ENCODE measurements at regions not wholly inside any gene's neighbourhood (a gene's known extent, or its start where the extent isn't known, plus 50 kb on each side); places are given as distances from the start of the nearest gene placed in this dataset.

DNA sequence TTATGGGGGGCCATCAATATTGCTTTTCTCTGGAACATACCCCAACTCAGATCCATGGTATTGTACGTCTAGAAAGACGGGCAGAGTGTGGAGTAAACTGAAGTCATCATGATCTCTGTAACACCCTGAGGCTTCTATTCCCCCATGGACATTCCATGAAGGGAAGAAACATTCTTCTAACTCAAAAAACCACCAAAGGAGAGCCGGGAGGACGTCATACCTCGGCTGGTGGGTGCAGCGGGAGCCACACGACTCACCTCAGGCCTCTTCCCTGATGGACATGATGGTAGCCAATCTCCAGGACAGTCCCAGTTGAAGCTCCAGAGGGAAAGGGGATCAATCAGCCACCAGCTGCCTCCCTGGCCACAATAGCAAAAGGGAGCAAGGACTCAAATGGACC lies 127.3 kb downstream of the MREG start:
- TF ChIP-seq, protein P1, sequence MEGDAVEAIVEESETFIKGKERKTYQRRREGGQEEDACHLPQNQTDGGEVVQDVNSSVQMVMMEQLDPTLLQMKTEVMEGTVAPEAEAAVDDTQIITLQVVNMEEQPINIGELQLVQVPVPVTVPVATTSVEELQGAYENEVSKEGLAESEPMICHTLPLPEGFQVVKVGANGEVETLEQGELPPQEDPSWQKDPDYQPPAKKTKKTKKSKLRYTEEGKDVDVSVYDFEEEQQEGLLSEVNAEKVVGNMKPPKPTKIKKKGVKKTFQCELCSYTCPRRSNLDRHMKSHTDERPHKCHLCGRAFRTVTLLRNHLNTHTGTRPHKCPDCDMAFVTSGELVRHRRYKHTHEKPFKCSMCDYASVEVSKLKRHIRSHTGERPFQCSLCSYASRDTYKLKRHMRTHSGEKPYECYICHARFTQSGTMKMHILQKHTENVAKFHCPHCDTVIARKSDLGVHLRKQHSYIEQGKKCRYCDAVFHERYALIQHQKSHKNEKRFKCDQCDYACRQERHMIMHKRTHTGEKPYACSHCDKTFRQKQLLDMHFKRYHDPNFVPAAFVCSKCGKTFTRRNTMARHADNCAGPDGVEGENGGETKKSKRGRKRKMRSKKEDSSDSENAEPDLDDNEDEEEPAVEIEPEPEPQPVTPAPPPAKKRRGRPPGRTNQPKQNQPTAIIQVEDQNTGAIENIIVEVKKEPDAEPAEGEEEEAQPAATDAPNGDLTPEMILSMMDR (IDR thresholded peaks at IDR 0.05; ENCODE audit: poor library complexity, severe bottlenecking): no peak
- no peak for TF ChIP-seq POLR2AphosphoS5 (IDR thresholded peaks at IDR 0.05)
- TF ChIP-seq MXI1 (conservative IDR thresholded peaks at IDR 0.05; ENCODE audit: poor library complexity, severe bottlenecking): no peak
- TF ChIP-seq, protein P2, sequence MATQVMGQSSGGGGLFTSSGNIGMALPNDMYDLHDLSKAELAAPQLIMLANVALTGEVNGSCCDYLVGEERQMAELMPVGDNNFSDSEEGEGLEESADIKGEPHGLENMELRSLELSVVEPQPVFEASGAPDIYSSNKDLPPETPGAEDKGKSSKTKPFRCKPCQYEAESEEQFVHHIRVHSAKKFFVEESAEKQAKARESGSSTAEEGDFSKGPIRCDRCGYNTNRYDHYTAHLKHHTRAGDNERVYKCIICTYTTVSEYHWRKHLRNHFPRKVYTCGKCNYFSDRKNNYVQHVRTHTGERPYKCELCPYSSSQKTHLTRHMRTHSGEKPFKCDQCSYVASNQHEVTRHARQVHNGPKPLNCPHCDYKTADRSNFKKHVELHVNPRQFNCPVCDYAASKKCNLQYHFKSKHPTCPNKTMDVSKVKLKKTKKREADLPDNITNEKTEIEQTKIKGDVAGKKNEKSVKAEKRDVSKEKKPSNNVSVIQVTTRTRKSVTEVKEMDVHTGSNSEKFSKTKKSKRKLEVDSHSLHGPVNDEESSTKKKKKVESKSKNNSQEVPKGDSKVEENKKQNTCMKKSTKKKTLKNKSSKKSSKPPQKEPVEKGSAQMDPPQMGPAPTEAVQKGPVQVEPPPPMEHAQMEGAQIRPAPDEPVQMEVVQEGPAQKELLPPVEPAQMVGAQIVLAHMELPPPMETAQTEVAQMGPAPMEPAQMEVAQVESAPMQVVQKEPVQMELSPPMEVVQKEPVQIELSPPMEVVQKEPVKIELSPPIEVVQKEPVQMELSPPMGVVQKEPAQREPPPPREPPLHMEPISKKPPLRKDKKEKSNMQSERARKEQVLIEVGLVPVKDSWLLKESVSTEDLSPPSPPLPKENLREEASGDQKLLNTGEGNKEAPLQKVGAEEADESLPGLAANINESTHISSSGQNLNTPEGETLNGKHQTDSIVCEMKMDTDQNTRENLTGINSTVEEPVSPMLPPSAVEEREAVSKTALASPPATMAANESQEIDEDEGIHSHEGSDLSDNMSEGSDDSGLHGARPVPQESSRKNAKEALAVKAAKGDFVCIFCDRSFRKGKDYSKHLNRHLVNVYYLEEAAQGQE (IDR thresholded peaks at IDR 0.05; ENCODE audit: borderline replicate concordance): no peak
- TF ChIP-seq EZH2 (IDR thresholded peaks at IDR 0.05; ENCODE audit: borderline replicate concordance, insufficient read depth, low read length, poor library complexity, severe bottlenecking): no peak
- TF ChIP-seq RAD21 (conservative IDR thresholded peaks at IDR 0.05): no peak
- no peak for TF ChIP-seq TAF1 (IDR thresholded peaks at IDR 0.05; ENCODE audit: low read depth)
- no peak for TF ChIP-seq EP300 (conservative IDR thresholded peaks at IDR 0.05; ENCODE audit: poor library complexity, severe bottlenecking)

Measured in neural cell (in vitro differentiated cells).